KMS-11 (cell line): ENCODE measurements at regions not wholly inside any gene's neighbourhood (a gene's known extent, or its start where the extent isn't known, plus 50 kb on each side); places are given as distances from the start of the nearest gene placed in this dataset.

Experiments used
- H2AFZ ChIP-seq: fragments of 200-600 bp; sonication (generic); 2 replicates; pipeline ENCODE4 v1.6.1; 2016; ENCODE audit warnings: antibody characterized with exemption, mixed run types, low read depth
- H3K27ac ChIP-seq: fragments of 200-600 bp; sonication (generic); 2 replicates; pipeline ENCODE4 v1.6.1; 2016; ENCODE audit warnings: mild to moderate bottlenecking, mixed run types
- H3K27me3 ChIP-seq: fragments of 200-600 bp; sonication (generic); 2 replicates; pipeline ENCODE4 v1.6.1; 2017; ENCODE audit warnings: mild to moderate bottlenecking, low read depth, mixed run types, moderate library complexity; ENCODE audit not compliant: insufficient read depth
- H3K36me3 ChIP-seq: fragments of 200-600 bp; sonication (generic); 2 replicates; pipeline ENCODE4 v1.6.1; 2017; ENCODE audit warnings: mild to moderate bottlenecking, mixed run types; ENCODE audit not compliant: insufficient read depth
- H3K4me1 ChIP-seq: fragments of 200-600 bp; sonication (generic); 2 replicates; pipeline ENCODE4 v1.6.1; 2016; ENCODE audit warnings: mild to moderate bottlenecking, low read depth, mixed run types; ENCODE audit not compliant: poor library complexity, severe bottlenecking
- H3K4me2 ChIP-seq: fragments of 200-600 bp; sonication (generic); 2 replicates; pipeline ENCODE4 v1.7.0; 2016; ENCODE audit warnings: mild to moderate bottlenecking, mixed run types
- H3K4me3 ChIP-seq: fragments of 200-600 bp; sonication (generic); IDR thresholded peaks from 2 replicates; pipeline ENCODE4 v1.6.1; 2017; ENCODE audit warnings: low read depth, low read length, mixed read lengths; ENCODE audit not compliant: insufficient read depth
- H3K79me2 ChIP-seq: fragments of 200-600 bp; sonication (generic); 2 replicates; pipeline ENCODE4 v1.6.1; 2016; ENCODE audit warnings: low read depth, mixed run types; ENCODE audit not compliant: insufficient read depth
- H3K9ac ChIP-seq: fragments of 200-600 bp; sonication (generic); 2 replicates; pipeline ENCODE4 v1.6.1; 2016; ENCODE audit warnings: mild to moderate bottlenecking, mixed run types
- H4K20me1 ChIP-seq: fragments of 200-600 bp; sonication (generic); 2 replicates; pipeline ENCODE4 v1.6.1; 2016; ENCODE audit warnings: mild to moderate bottlenecking, mixed run types; ENCODE audit not compliant: insufficient read depth
- CTCF ChIP-seq: fragments of 200-600 bp; sonication (generic); conservative IDR thresholded peaks from 2 replicates; pipeline ENCODE4 v1.6.1; 2017; ENCODE audit warnings: low read depth, mild to moderate bottlenecking, antibody characterized with exemption, low read length, moderate library complexity, mixed read lengths

GRCh38 chr21:22120616-22121266 lies 1122.5 kb downstream of the NCAM2 start:
- H3K4me3 ChIP-seq: no peak overlapping the region
- no peak overlapping the region for H3K4me2 ChIP-seq
- H3K27me3 ChIP-seq: no peaks in the 10 kb centered on the region
- H3K27ac ChIP-seq: no peak overlapping the region
- H3K9ac ChIP-seq: no peak overlapping the region
- no peaks in the 10 kb centered on the region for H3K79me2 ChIP-seq
- H2AFZ ChIP-seq: no peak overlapping the region
- TF ChIP-seq CTCF: peak; percentile 59
- no peaks in the 10 kb centered on the region for H3K4me1 ChIP-seq
- H3K36me3 ChIP-seq: no peaks in the 10 kb centered on the region
- no peaks in the 10 kb centered on the region for H4K20me1 ChIP-seq

DNA sequence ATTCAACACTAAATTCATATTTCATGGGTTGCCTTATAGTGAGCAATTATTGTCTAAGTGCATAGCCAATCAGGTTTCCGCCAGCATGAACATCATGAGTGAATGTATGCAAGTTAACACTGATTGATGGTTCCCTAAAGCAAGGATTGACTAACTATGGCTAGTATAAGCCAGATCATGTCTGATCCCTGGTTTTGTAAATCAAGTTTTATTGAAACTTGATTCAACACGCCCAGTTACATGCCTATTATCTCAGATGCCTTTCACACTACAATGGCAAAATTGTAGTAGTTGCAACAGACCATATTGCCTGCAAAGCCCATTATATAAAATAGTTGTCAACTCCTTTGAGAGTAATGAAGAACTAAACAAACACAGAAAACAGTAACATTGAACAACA lies 1127.4 kb downstream of the NCAM2 start:
- no peak overlapping the region for H3K27ac ChIP-seq
- H3K79me2 ChIP-seq: no peaks in the 10 kb centered on the region
- no peak overlapping the region for H3K4me3 ChIP-seq
- no peaks in the 10 kb centered on the region for H3K4me1 ChIP-seq
- no peak overlapping the region for H2AFZ ChIP-seq
- no peaks in the 10 kb centered on the region for H3K27me3 ChIP-seq
- no peak for TF ChIP-seq CTCF
- no peak overlapping the region for H3K9ac ChIP-seq
- H4K20me1 ChIP-seq: no peaks in the 10 kb centered on the region
- H3K4me2 ChIP-seq: no peak overlapping the region
- H3K36me3 ChIP-seq: no peaks in the 10 kb centered on the region

DNA sequence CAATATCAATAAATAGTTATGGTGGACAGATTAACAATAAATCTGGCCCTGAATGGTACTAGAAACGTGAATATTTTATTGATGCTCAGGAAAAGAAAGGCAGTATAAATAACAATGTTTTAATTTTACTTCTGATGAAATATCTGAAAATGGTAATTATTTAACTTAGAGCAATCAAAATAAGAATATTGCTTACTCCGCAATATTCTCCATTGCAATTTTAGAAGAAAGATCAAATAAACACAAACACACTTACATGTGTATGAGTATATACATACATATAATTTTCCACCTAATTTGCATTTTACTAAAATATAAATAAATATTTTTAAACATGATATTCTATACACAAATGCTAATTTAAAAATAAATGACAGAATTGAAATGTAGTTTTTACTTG lies 1130.5 kb downstream of the NCAM2 start:
- Histone ChIP-seq H4K20me1 (no peaks in the 10 kb centered on the region), H3K27ac (no peak overlapping the region), H3K9ac (no peak overlapping the region), H2AFZ (no peak overlapping the region), H3K4me1 (no peaks in the 10 kb centered on the region), H3K4me2 (no peak overlapping the region), H3K36me3 (no peaks in the 10 kb centered on the region), H3K27me3 (no peaks in the 10 kb centered on the region), H3K4me3 (no peak overlapping the region), H3K79me2 (no peaks in the 10 kb centered on the region)
- no peak for TF ChIP-seq CTCF

DNA sequence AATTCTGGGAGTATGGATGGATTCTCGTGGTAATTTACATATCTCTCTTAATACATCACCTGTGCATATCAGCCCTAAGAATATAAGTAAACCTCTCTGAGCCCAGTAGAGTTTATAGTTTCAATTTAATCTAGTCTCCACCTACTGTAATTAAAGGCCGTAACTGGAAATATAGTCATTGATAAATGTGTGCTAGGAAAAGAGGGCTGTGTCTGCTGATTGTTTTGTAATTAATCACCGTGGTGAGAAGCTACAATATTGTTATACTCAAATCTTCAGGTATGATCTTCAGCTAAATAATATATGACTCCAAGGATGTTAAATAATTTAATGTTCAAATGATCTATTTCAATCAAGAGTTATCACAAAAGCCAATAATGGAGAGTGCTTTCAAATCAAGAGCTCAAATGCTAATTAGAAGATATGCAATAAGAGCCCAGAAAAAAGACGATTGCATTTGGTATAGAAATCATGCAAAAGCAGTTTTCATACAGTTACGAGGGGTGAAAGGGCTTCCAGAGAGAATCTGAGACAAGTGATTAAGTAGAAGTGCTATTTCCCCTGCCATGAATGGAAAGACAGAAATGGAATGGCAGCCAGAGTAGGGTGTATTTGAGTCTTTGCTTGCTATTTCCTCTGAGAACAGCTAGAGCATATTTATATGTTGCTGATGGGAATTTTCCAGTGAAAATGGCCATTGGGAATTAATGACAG lies 1134.3 kb downstream of the NCAM2 start:
- Histone ChIP-seq H3K4me2 (no peak overlapping the region), H3K4me1 (no peaks in the 10 kb centered on the region), H3K27me3 (no peaks in the 10 kb centered on the region), H4K20me1 (no peaks in the 10 kb centered on the region), H3K9ac (no peak overlapping the region), H2AFZ (no peak overlapping the region), H3K27ac (no peak overlapping the region), H3K79me2 (no peaks in the 10 kb centered on the region), H3K36me3 (no peaks in the 10 kb centered on the region), H3K4me3 (no peak overlapping the region)
- TF ChIP-seq CTCF: no peak
